ENCODE measurements at regions not wholly inside any gene's neighbourhood (a gene's known extent, or its start where the extent isn't known, plus 50 kb on each side); places are given as distances from the start of the nearest gene placed in this dataset.
A peak's percentile ranks its signal among the peaks of the same experiment; 100 is the strongest.

GRCh38 chr18:76579301-76579695 is 84.3 kb upstream of the ZNF516 start:
- Histone ChIP-seq H2AFZ (ENCODE audit: low read length) (no peak overlapping the region), H3K9ac (ENCODE audit: low read length) (no peak overlapping the region), H3K27me3 (ENCODE audit: low read length) (peaks cover 69% of the 10 kb centered on the region), H3K36me3 (ENCODE audit: low read depth, low read length) (no peaks in the 10 kb centered on the region), H3F3A (ENCODE audit: low read length, unreplicated experiment) (no peaks in the 10 kb centered on the region), H4K20me1 (ENCODE audit: low read length) (no peaks in the 10 kb centered on the region), H3K9me3 (ENCODE audit: low read length) (no peaks in the 10 kb centered on the region), H3K4me3 (ENCODE audit: low read length) (no peak overlapping the region), H3K79me2 (ENCODE audit: low read length) (no peaks in the 10 kb centered on the region), H3K27ac (ENCODE audit: low read length) (no peak overlapping the region), H3K4me2 (ENCODE audit: low read length) (no peak overlapping the region), H3K4me1 (ENCODE audit: insufficient read depth, low read length) (no peaks in the 10 kb centered on the region), H3K9me2 (replicated peaks; ENCODE audit: low read length) (no peaks in the 10 kb centered on the region)
- ATAC-seq, result no peak
- no TSS peak for BruUV-seq (replicated peaks)
- no peak for DNase-seq
- intact Hi-C loops (cut with micrococcal nuclease), result no loop called here
- TF ChIP-seq CTCF (conservative IDR thresholded peaks at IDR 0.05; ENCODE audit: low read depth, low read length), result no peak
- no peak for TF ChIP-seq EZH2 (IDR thresholded peaks at IDR 0.05; ENCODE audit: low read length, unreplicated experiment)
- no peak for TF ChIP-seq EZH2phosphoT487 (IDR thresholded peaks at IDR 0.05; ENCODE audit: borderline replicate concordance, low read length)
- ChIA-PET POLR2A (ENCODE audit: unreplicated experiment) (no interaction called here), CTCF (no interaction called here)

GRCh38 chr18:76578571-76579300 is 83.7 kb upstream of the ZNF516 start:
- H3K27ac ChIP-seq (ENCODE audit: low read length), result no peak overlapping the region
- no peak overlapping the region for H3K4me3 ChIP-seq (ENCODE audit: low read length)
- no peak overlapping the region for H2AFZ ChIP-seq (ENCODE audit: low read length)
- H3K36me3 ChIP-seq (ENCODE audit: low read depth, low read length), result no peaks in the 10 kb centered on the region
- H4K20me1 ChIP-seq (ENCODE audit: low read length), result no peaks in the 10 kb centered on the region
- TF ChIP-seq EZH2 (IDR thresholded peaks at IDR 0.05; ENCODE audit: low read length, unreplicated experiment) (no peak), EZH2phosphoT487 (IDR thresholded peaks at IDR 0.05; ENCODE audit: borderline replicate concordance, low read length) (no peak), CTCF (conservative IDR thresholded peaks at IDR 0.05; ENCODE audit: low read depth, low read length) (no peak)
- intact Hi-C loops (cut with micrococcal nuclease), result no loop called here
- H3K27me3 ChIP-seq (ENCODE audit: low read length), result peaks cover 63% of the 10 kb centered on the region
- no peak for ATAC-seq
- no peak overlapping the region for H3K4me2 ChIP-seq (ENCODE audit: low read length)
- H3K9me3 ChIP-seq (ENCODE audit: low read length), result no peaks in the 10 kb centered on the region
- peaks cover 1% of the 10 kb centered on the region for H3K4me1 ChIP-seq (ENCODE audit: insufficient read depth, low read length)
- no peaks in the 10 kb centered on the region for H3F3A ChIP-seq (ENCODE audit: low read length, unreplicated experiment)
- CTCF ChIA-PET, result no interaction called here
- no peaks in the 10 kb centered on the region for H3K9me2 ChIP-seq (replicated peaks; ENCODE audit: low read length)
- DNase-seq, result no peak
- BruUV-seq (replicated peaks), result no TSS peak
- H3K9ac ChIP-seq (ENCODE audit: low read length), result no peak overlapping the region
- POLR2A ChIA-PET (ENCODE audit: unreplicated experiment), result no interaction called here
- H3K79me2 ChIP-seq (ENCODE audit: low read length), result no peaks in the 10 kb centered on the region

- Histone ChIP-seq H3K79me2 (ENCODE audit: low read length) (no peaks in the 10 kb centered on the region), H3K9me2 (replicated peaks; ENCODE audit: low read length) (no peaks in the 10 kb centered on the region), H3K27ac (ENCODE audit: low read length) (0 out of 2 replicates have a peak overlapping the region, but pooled peaks have one; percentile 28), H4K20me1 (ENCODE audit: low read length) (no peaks in the 10 kb centered on the region), H3K27me3 (ENCODE audit: low read length) (peaks cover 11% of the 10 kb centered on the region; the same call in 1 of the 2 replicates), H3K36me3 (ENCODE audit: low read depth, low read length) (no peaks in the 10 kb centered on the region), H3K4me3 (ENCODE audit: low read length) (no peak overlapping the region), H3F3A (ENCODE audit: low read length, unreplicated experiment) (no peaks in the 10 kb centered on the region), H3K9ac (ENCODE audit: low read length) (no peak overlapping the region), H3K4me2 (ENCODE audit: low read length) (peak overlapping the region; percentile 36; the same call in 1 of the 2 replicates), H3K4me1 (ENCODE audit: insufficient read depth, low read length) (peaks cover 11% of the 10 kb centered on the region), H3K9me3 (ENCODE audit: low read length) (no peaks in the 10 kb centered on the region), H2AFZ (ENCODE audit: low read length) (peak overlapping the region; percentile 47; the same call in 1 of the 2 replicates)
- TF ChIP-seq CTCF (conservative IDR thresholded peaks at IDR 0.05; ENCODE audit: low read depth, low read length), result no peak
- TF ChIP-seq EZH2 (IDR thresholded peaks at IDR 0.05; ENCODE audit: low read length, unreplicated experiment), result no peak
- no peak for TF ChIP-seq EZH2phosphoT487 (IDR thresholded peaks at IDR 0.05; ENCODE audit: borderline replicate concordance, low read length)
- CTCF ChIA-PET, result no interaction called here
- intact Hi-C loops (cut with micrococcal nuclease), result no loop called here
- peak; percentile 60 for DNase-seq
- POLR2A ChIA-PET (ENCODE audit: unreplicated experiment), result no interaction called here
- BruUV-seq (replicated peaks), result no TSS peak
- peak; percentile 57 for ATAC-seq
Observed at GRCh38 chr18:76573325-76574025, 78.4 kb upstream of the ZNF516 start.
